GM21576 (cell line): ENCODE measurements at regions not wholly inside any gene's neighbourhood (a gene's known extent, or its start where the extent isn't known, plus 50 kb on each side); places are given as distances from the start of the nearest gene placed in this dataset.

Source experiments
- ATAC-seq: cut with Tn5 transposase; IDR thresholded peaks from one replicate; pipeline ENCODE4 v1.9.1; 2021; ENCODE audit warnings: mild to moderate bottlenecking, moderate library complexity; ENCODE audit not compliant: unreplicated experiment

- ATAC-seq: no peak
Observed at GRCh38 chr1:59018446-59018845, 234.6 kb upstream of the JUN start.

- ATAC-seq: no peak
Observed at GRCh38 chr1:59018860-59019259, 235.0 kb upstream of the JUN start.

- peak; percentile 92 for ATAC-seq
Observed at GRCh38 chr1:59020151-59020997, 236.5 kb upstream of the JUN start.

- ATAC-seq: no peak
Observed at GRCh38 chr1:59022199-59022598, 238.4 kb upstream of the JUN start.

GRCh38 chr1:59022799-59023198 is 239.0 kb upstream of the JUN start:
- no peak for ATAC-seq

- no peak for ATAC-seq
Observed at GRCh38 chr1:59025201-59025600, 241.4 kb upstream of the JUN start.

- ATAC-seq: peak; percentile 95
Observed at GRCh38 chr1:59025898-59026426, 242.1 kb upstream of the JUN start.

- no peak for ATAC-seq
Observed at GRCh38 chr1:59026472-59026948, 242.7 kb upstream of the JUN start.

- ATAC-seq: no peak
Observed at GRCh38 chr1:59027177-59027576, 243.3 kb upstream of the JUN start.

- no peak for ATAC-seq
Observed at GRCh38 chr1:59028048-59028447, 244.2 kb upstream of the JUN start.

GRCh38 chr1:59029411-59030167 is 245.7 kb upstream of the JUN start:
- ATAC-seq: no peak

- ATAC-seq: no peak
Observed at GRCh38 chr1:59032228-59032627, 248.4 kb upstream of the JUN start.

GRCh38 chr1:59033761-59034160 is 249.9 kb upstream of the JUN start:
- ATAC-seq: no peak

GRCh38 chr1:59034925-59035324 is 251.1 kb upstream of the JUN start:
- ATAC-seq: no peak

GRCh38 chr1:59039551-59039950 is 255.7 kb upstream of the JUN start:
- ATAC-seq: no peak

GRCh38 chr1:59040486-59040885 is 256.4 kb upstream of the FGGY start:
- no peak for ATAC-seq

- ATAC-seq: no peak
Observed at GRCh38 chr1:59041646-59042277, 255.1 kb upstream of the FGGY start.

- ATAC-seq: no peak
Observed at GRCh38 chr1:59043796-59044195, 253.1 kb upstream of the FGGY start.

GRCh38 chr1:59044535-59045121 is 252.3 kb upstream of the FGGY start:
- ATAC-seq: no peak

- ATAC-seq: no peak
Observed at GRCh38 chr1:59045137-59045536, 251.8 kb upstream of the FGGY start.

- no peak for ATAC-seq
Observed at GRCh38 chr1:59045636-59046035, 251.3 kb upstream of the FGGY start.
